H9 (cell line): ENCODE measurements at regions not wholly inside any gene's neighbourhood (a gene's known extent, or its start where the extent isn't known, plus 50 kb on each side); places are given as distances from the start of the nearest gene placed in this dataset.

Experiments
- DNase-seq: peaks from one replicate; pipeline ENCODE4 v3.0.0-alpha.2; 2017
- H2AFZ ChIP-seq: one replicate; pipeline ENCODE4 v1.6.1; 2013; ENCODE audit warnings: mild to moderate bottlenecking, low read length, control low read depth, moderate library complexity
- H2AK5ac ChIP-seq: 2 replicates; pipeline ENCODE4 v1.6.1; 2013; ENCODE audit warnings: low read length, control low read depth, mixed read lengths; ENCODE audit not compliant: insufficient read length
- H2BK120ac ChIP-seq: one replicate; pipeline ENCODE4 v1.6.1; 2013; ENCODE audit warnings: low read depth, mild to moderate bottlenecking, low read length, control low read depth, inconsistent platforms; ENCODE audit not compliant: poor library complexity, severe bottlenecking
- H2BK12ac ChIP-seq: 2 replicates; pipeline ENCODE4 v1.6.1; 2013; ENCODE audit warnings: low read length, control low read depth, mixed read lengths, low read depth; ENCODE audit not compliant: insufficient read length
- H2BK15ac ChIP-seq: 2 replicates; pipeline ENCODE4 v1.6.1; 2013; ENCODE audit warnings: low read depth, low read length, control low read depth
- H2BK20ac ChIP-seq: one replicate; pipeline ENCODE4 v1.6.1; 2013; ENCODE audit warnings: low read depth, mild to moderate bottlenecking, low read length, control low read depth, inconsistent platforms; ENCODE audit not compliant: poor library complexity, severe bottlenecking
- H2BK5ac ChIP-seq: 2 replicates; pipeline ENCODE4 v1.6.1; 2013; ENCODE audit warnings: low read length, control low read depth, mixed read lengths; ENCODE audit not compliant: insufficient read length
- H3K14ac ChIP-seq: 2 replicates; pipeline ENCODE4 v1.6.1; 2013; ENCODE audit warnings: low read length, control low read depth; ENCODE audit not compliant: insufficient read depth
- H3K18ac ChIP-seq: 2 replicates; pipeline ENCODE4 v1.6.1; 2013; ENCODE audit warnings: low read depth, mild to moderate bottlenecking, mixed read lengths, low read length, control low read depth; ENCODE audit not compliant: insufficient read length
- H3K23ac ChIP-seq: 2 replicates; pipeline ENCODE4 v1.6.1; 2013; ENCODE audit warnings: low read length, control low read depth, mixed read lengths, low read depth; ENCODE audit not compliant: insufficient read length
- H3K23me2 ChIP-seq: 2 replicates; pipeline ENCODE4 v1.6.1; 2013; ENCODE audit warnings: low read depth, mild to moderate bottlenecking, mixed read lengths, low read length, control low read depth; ENCODE audit not compliant: insufficient read length, poor library complexity, severe bottlenecking
- H3K27ac ChIP-seq: 2 replicates; pipeline ENCODE4 v1.5.1; 2013; ENCODE audit warnings: low read length, control low read depth, mixed read lengths, low read depth; ENCODE audit not compliant: insufficient read length
- H3K27me3 ChIP-seq: 2 replicates; pipeline ENCODE4 v1.6.1; 2013; ENCODE audit warnings: low read length, control low read depth, inconsistent platforms; ENCODE audit not compliant: insufficient read depth
- H3K4ac ChIP-seq: 2 replicates; pipeline ENCODE4 v1.6.1; 2013; ENCODE audit warnings: low read depth, mild to moderate bottlenecking, control low read depth, inconsistent platforms, low read length, moderate library complexity
- H3K4me1 ChIP-seq: 2 replicates; pipeline ENCODE4 v1.6.1; 2013; ENCODE audit warnings: low read length, control low read depth, inconsistent platforms; ENCODE audit not compliant: insufficient read depth
- H3K4me2 ChIP-seq: 2 replicates; pipeline ENCODE4 v1.6.1; 2013; ENCODE audit warnings: low read length, control low read depth, mixed read lengths; ENCODE audit not compliant: insufficient read length, insufficient read depth
- H3K56ac ChIP-seq: 2 replicates; pipeline ENCODE4 v1.6.1; 2013; ENCODE audit warnings: low read depth, mild to moderate bottlenecking, mixed read lengths, low read length, control low read depth; ENCODE audit not compliant: insufficient read length
- H3K79me1 ChIP-seq: 2 replicates; pipeline ENCODE4 v1.6.1; 2013; ENCODE audit warnings: low read depth, mild to moderate bottlenecking, moderate library complexity, low read length, control low read depth, inconsistent platforms; ENCODE audit not compliant: insufficient read depth, poor library complexity, severe bottlenecking
- H3K79me2 ChIP-seq: 2 replicates; pipeline ENCODE4 v1.6.1; 2013; ENCODE audit warnings: low read length, control low read depth, inconsistent platforms; ENCODE audit not compliant: insufficient read depth
- H3K9ac ChIP-seq: 2 replicates; pipeline ENCODE4 v1.6.1; 2013; ENCODE audit warnings: low read length, control low read depth, mixed read lengths; ENCODE audit not compliant: insufficient read length; ENCODE audit errors: extremely low read depth
- H3K9me3 ChIP-seq: one replicate; pipeline ENCODE4 v1.6.1; 2013; ENCODE audit warnings: low read depth, low read length, inconsistent platforms; ENCODE audit not compliant: control insufficient read depth
- H3T11ph ChIP-seq: one replicate; pipeline ENCODE4 v1.6.1; 2013; ENCODE audit warnings: mild to moderate bottlenecking, low read length, control low read depth, inconsistent platforms
- H4K20me1 ChIP-seq: one replicate; pipeline ENCODE4 v1.6.1; 2013; ENCODE audit not compliant: control insufficient read depth, insufficient read length, insufficient read depth
- H4K5ac ChIP-seq: 2 replicates; pipeline ENCODE4 v1.6.1; 2013; ENCODE audit warnings: low read depth, mild to moderate bottlenecking, mixed read lengths, low read length, control low read depth; ENCODE audit not compliant: insufficient read length
- H4K8ac ChIP-seq: replicated peaks from 2 replicates; pipeline ENCODE4 v1.6.1; 2013; ENCODE audit warnings: low read length, control low read depth, mixed read lengths, low read depth; ENCODE audit not compliant: insufficient read length
- H4K91ac ChIP-seq: 2 replicates; pipeline ENCODE4 v1.6.1; 2013; ENCODE audit warnings: low read depth, mild to moderate bottlenecking, moderate library complexity, mixed read lengths, low read length, control low read depth; ENCODE audit not compliant: insufficient read length
- H3K27ac Mint-ChIP-seq, 3 experiments: 2 replicates in 2 of 3; 3 replicates in 1 of 3; pipeline ENCODE4 v1.8.0; 2020 to 2021; ENCODE audit warnings: mixed read lengths in 3 of 3, mild to moderate bottlenecking in 1 of 3, moderate library complexity in 1 of 3
- H3K27me3 Mint-ChIP-seq: 2 replicates; pipeline ENCODE4 v1.8.0; 2021; ENCODE audit warnings: low read depth, mild to moderate bottlenecking, moderate library complexity, mixed read lengths
- H3K36me3 Mint-ChIP-seq, 3 experiments: 2 replicates in 2 of 3; 3 replicates in 1 of 3; pipeline ENCODE4 v1.8.0; 2020 to 2021; ENCODE audit warnings: low read depth in 3 of 3, mixed read lengths in 3 of 3; ENCODE audit not compliant: insufficient read depth in 1 of 3
- H3K4me1 Mint-ChIP-seq, 2 experiments: 2 replicates each; pipeline ENCODE4 v1.8.0; 2020; ENCODE audit warnings: mixed read lengths in 2 of 2
- H3K4me3 Mint-ChIP-seq, 2 experiments: 2 replicates in 1 of 2; 3 replicates in 1 of 2; pipeline ENCODE4 v1.8.0; 2020 to 2021; ENCODE audit warnings: mild to moderate bottlenecking in 2 of 2, mixed read lengths in 2 of 2, moderate library complexity in 1 of 2
- H3K9me3 Mint-ChIP-seq, 2 experiments: 2 replicates in 1 of 2; 3 replicates in 1 of 2; pipeline ENCODE4 v1.8.0; 2020; ENCODE audit warnings: mild to moderate bottlenecking in 2 of 2, mixed read lengths in 2 of 2, moderate library complexity in 1 of 2
- CTCF ChIP-seq: fragments of 200-600 bp; sonication (generic); conservative IDR thresholded peaks from 3 replicates; pipeline ENCODE4 v1.8.0; 2021; ENCODE audit warnings: antibody characterized with exemption, mild to moderate bottlenecking
- WGBS: extraction: QIAGEN DNeasy Blood & Tissue Kit; methylation state at CpG from one replicate; pipeline ENCODE4 v1.1.7; 2013; ENCODE audit warnings: missing lambda C conversion rate, low lambda C conversion rate, mixed read lengths; ENCODE audit not compliant: insufficient read length; ENCODE audit errors: extremely low coverage; 5-methylcytosine and 5-hydroxymethylcytosine counted together

GRCh38 chr2:194452504-194452903 is 1204.5 kb upstream of the SLC39A10 start:
- no peaks in the 10 kb centered on the region for H3K27me3 Mint-ChIP-seq
- no peaks in the 10 kb centered on the region for H3K23me2 ChIP-seq
- H4K20me1 ChIP-seq: no peaks in the 10 kb centered on the region
- no peak overlapping the region for H4K5ac ChIP-seq
- H3K36me3 Mint-ChIP-seq: peaks cover 0 to 2% (median 0%) of the 10 kb centered on the region in 3 experiments; a peak in 2 of 7 replicates
- no peak overlapping the region for H3K27ac ChIP-seq
- H2AFZ ChIP-seq: no peak overlapping the region
- H3K27me3 ChIP-seq: no peaks in the 10 kb centered on the region
- H2AK5ac ChIP-seq: no peak overlapping the region
- no CpG with 5 or more reads among the region's 5 CpGs for WGBS
- no peak overlapping the region for H3K4me3 Mint-ChIP-seq
- H4K8ac ChIP-seq: no peak overlapping the region
- H2BK15ac ChIP-seq: no peak overlapping the region
- DNase-seq: no peak
- no peak overlapping the region for H3K18ac ChIP-seq
- H3K23ac ChIP-seq: no peak overlapping the region
- H2BK12ac ChIP-seq: no peak overlapping the region
- no peak overlapping the region for H4K91ac ChIP-seq
- no peak for TF ChIP-seq CTCF
- H3K9me3 Mint-ChIP-seq: peaks cover 0 to 2% of the 10 kb centered on the region in 2 experiments; a peak in 2 of 5 replicates
- H3K4me1 ChIP-seq: no peaks in the 10 kb centered on the region
- no peak overlapping the region for H2BK20ac ChIP-seq
- no peak overlapping the region for H3K9ac ChIP-seq
- no peak overlapping the region for H2BK5ac ChIP-seq
- no peaks in the 10 kb centered on the region for H3K9me3 ChIP-seq
- H3K4ac ChIP-seq: no peak overlapping the region
- no peaks in the 10 kb centered on the region for H3K79me1 ChIP-seq
- H3K27ac Mint-ChIP-seq: no peak overlapping the region
- H3K4me1 Mint-ChIP-seq: no peaks in the 10 kb centered on the region
- H3K14ac ChIP-seq: no peak overlapping the region
- H3K4me2 ChIP-seq: no peak overlapping the region
- H3K56ac ChIP-seq: no peak overlapping the region
- no peaks in the 10 kb centered on the region for H3K79me2 ChIP-seq
- H3T11ph ChIP-seq: no peak overlapping the region
- no peak overlapping the region for H2BK120ac ChIP-seq
